ENCODE measurements at regions not wholly inside any gene's neighbourhood (a gene's known extent, or its start where the extent isn't known, plus 50 kb on each side); places are given as distances from the start of the nearest gene placed in this dataset.
"Not testable (repeated sequence)": the region's sequence is repeated elsewhere in the genome, so short reads cannot be mapped to it uniquely, and the experiment has no call there.

- no peak for DNase-seq
Measured at GRCh38 chr4:108453366-108453765, 167.0 kb upstream of the RPL34 start.

- no peak for DNase-seq
Measured at GRCh38 chr4:108450236-108450898, 170.0 kb upstream of the RPL34 start.

- no peak for DNase-seq
Measured at GRCh38 chr4:108449129-108449528, 171.2 kb upstream of the RPL34 start.

DNA sequence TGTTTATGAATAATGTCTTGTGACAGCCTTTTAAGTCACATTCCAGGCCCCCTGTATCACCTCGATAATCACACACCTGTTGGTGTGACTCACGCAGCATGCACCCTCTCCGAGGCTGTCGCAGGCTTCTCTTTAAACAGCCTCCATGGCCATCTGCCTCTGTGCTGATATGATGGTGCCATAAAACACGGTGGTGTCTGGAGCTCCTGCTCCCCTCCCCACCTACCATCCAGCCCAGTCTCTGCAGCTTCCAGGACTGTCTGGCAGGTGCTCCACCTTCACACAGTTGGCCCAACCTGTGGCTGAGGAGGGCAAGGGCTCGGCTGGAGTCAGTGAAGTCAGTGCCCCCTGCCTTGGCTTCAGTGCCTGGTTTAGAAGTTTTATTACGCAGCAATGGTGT lies 173.8 kb upstream of the RPL34 start:
- peak in 1 of 2 experiments; percentile 24 for DNase-seq

- no peak for DNase-seq
Measured at GRCh38 chr4:108445716-108446115, 174.7 kb upstream of the RPL34 start.

GRCh38 chr4:108443585-108443984 lies 176.8 kb upstream of the RPL34 start:
- no peak for DNase-seq

GRCh38 chr4:108433832-108434231 lies 186.5 kb upstream of the RPL34 start:
- DNase-seq: no peak

GRCh38 chr4:108433394-108433793 lies 187.0 kb upstream of the RPL34 start:
- not testable (repeated sequence) for DNase-seq

GRCh38 chr4:108432418-108432817 lies 188.0 kb upstream of the RPL34 start:
- no peak for DNase-seq

GRCh38 chr4:108431986-108432385 lies 188.4 kb upstream of the RPL34 start:
- DNase-seq: no peak

- DNase-seq: no peak
Measured at GRCh38 chr4:108430921-108431320, 189.5 kb upstream of the RPL34 start.

GRCh38 chr4:108429662-108430061 lies 190.7 kb upstream of the RPL34 start:
- DNase-seq: no peak

GRCh38 chr4:108428923-108429322 lies 191.5 kb upstream of the RPL34 start:
- no peak for DNase-seq

GRCh38 chr4:108427946-108428485 lies 192.4 kb upstream of the RPL34 start:
- DNase-seq: no peak

GRCh38 chr4:108426493-108426892 lies 193.9 kb upstream of the RPL34 start:
- no peak for DNase-seq

DNA sequence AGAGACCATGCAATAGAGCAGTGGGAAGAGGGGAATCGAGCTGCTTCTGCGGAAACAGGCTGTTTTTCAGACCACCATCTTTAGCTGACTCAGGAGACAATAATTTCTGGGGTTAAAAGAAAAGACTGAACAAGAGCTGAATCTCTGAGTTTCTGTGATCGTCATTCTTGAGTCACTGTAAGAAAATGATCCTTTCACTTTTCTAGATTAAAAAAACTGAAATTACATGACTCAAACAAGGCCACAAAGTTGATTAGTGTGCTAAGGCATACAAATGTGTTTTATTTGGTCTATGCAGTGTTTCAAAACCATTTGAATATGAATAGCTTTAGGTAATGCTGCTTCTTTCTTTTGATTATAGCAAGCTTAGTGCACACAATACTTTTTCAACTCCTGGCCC lies 194.4 kb upstream of the RPL34 start:
- DNase-seq: no peak

DNA sequence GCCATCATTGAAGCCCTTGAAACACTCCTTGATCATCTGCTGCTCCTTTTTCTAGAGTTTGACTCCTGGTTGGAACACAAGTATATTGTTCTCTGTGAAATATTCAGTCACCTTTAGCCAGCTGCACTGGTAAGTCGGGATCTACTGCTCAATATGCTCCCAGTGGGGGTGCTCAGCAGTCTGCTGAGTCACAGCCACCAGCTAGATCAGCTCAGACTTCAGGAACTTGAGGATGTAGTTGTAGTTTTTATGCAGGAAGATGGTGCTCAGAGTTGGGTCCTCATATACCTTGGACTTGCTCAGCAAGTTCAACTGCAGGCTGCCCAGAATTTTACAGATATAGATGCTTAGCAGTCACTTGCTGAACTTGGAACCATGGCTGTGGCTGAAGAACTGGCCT lies 202.5 kb upstream of the RPL34 start:
- no peak for DNase-seq

- DNase-seq: no peak
Measured at GRCh38 chr4:108416831-108417230, 203.5 kb upstream of the RPL34 start.

- no peak for DNase-seq
Measured at GRCh38 chr4:108415389-108415788, 205.0 kb upstream of the RPL34 start.

GRCh38 chr4:108411836-108412235 lies 208.5 kb upstream of the RPL34 start:
- DNase-seq: no peak

- not testable (repeated sequence) for DNase-seq
Measured at GRCh38 chr4:108409691-108410090, 210.7 kb upstream of the RPL34 start.

GRCh38 chr4:108405586-108405985 lies 214.8 kb upstream of the RPL34 start:
- DNase-seq: no peak

DNA sequence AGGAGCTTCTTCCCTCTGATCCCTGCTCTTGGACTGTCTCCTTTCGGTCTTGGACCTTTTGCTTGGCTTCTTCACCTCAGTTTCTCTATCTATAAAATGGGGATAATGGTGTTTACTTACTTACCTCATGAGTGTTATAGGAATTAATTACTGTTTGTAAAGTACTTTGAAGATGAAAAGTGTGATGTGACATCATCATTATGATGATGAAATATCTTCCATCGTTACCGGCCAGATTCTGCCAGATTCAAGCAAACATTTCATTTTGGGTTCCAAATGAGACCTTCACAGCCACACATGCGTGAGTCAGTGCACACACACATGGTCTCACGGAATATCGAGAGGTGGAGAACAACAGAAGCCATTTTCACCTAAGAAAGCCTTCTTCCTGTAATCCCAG lies 220.1 kb upstream of the RPL34 start:
- no peak for DNase-seq

GRCh38 chr4:108399610-108400265 lies 220.6 kb upstream of the RPL34 start:
- no peak for DNase-seq

- no peak for DNase-seq
Measured at GRCh38 chr4:108398836-108399235, 221.5 kb upstream of the RPL34 start.

Data from SHP77 (cell line).